RWPE2 (cell line): ENCODE measurements at regions not wholly inside any gene's neighbourhood (a gene's known extent, or its start where the extent isn't known, plus 50 kb on each side); places are given as distances from the start of the nearest gene placed in this dataset.
A peak's percentile ranks its signal among the peaks of the same experiment; 100 is the strongest.

ENCODE experiments used
- ATAC-seq: fragments of 200-7000 bp; cut with Tn5 transposase; 3 replicates; pipeline ENCODE4 v1.9.1; 2021; ENCODE audit warnings: low read depth
- DNase-seq: peaks from one replicate; pipeline ENCODE4 v3.0.0-alpha.2; 2020; ENCODE audit warnings: low spot score
- H3K27ac ChIP-seq: fragments of 450-650 bp; 2 replicates; pipeline ENCODE4 v1.5.1; 2017; ENCODE audit warnings: mild to moderate bottlenecking; ENCODE audit not compliant: poor library complexity, severe bottlenecking
- H3K27me3 ChIP-seq: fragments of 250-450 bp; sonication (Bioruptor Pico); 2 replicates; pipeline ENCODE4 v1.5.1; 2021; ENCODE audit warnings: mild to moderate bottlenecking, moderate library complexity; ENCODE audit not compliant: insufficient read depth, poor library complexity, severe bottlenecking
- H3K36me3 ChIP-seq: fragments of 250-450 bp; sonication (Bioruptor Pico); 2 replicates; pipeline ENCODE4 v1.5.1; 2020; ENCODE audit warnings: low read depth, mild to moderate bottlenecking, moderate library complexity
- H3K4me1 ChIP-seq: fragments of 250-450 bp; sonication (Bioruptor Pico); 2 replicates; pipeline ENCODE4 v1.5.1; 2021; ENCODE audit warnings: mild to moderate bottlenecking, moderate library complexity; ENCODE audit not compliant: insufficient read depth, poor library complexity, severe bottlenecking
- H3K4me3 ChIP-seq: fragments of 250-450 bp; sonication (Bioruptor Pico); 2 replicates; pipeline ENCODE4 v1.5.1; 2021; ENCODE audit warnings: mild to moderate bottlenecking, moderate library complexity; ENCODE audit not compliant: severe bottlenecking
- H3K9me3 ChIP-seq: fragments of 250-450 bp; sonication (Bioruptor Pico); 2 replicates; pipeline ENCODE4 v1.5.1; 2021; ENCODE audit warnings: mild to moderate bottlenecking, moderate library complexity; ENCODE audit not compliant: severe bottlenecking
- CTCF ChIP-seq: fragments of 450-650 bp; IDR thresholded peaks from one replicate; pipeline ENCODE4 v1.5.1; 2017; ENCODE audit warnings: mild to moderate bottlenecking, moderate library complexity; ENCODE audit not compliant: poor library complexity, severe bottlenecking

DNA sequence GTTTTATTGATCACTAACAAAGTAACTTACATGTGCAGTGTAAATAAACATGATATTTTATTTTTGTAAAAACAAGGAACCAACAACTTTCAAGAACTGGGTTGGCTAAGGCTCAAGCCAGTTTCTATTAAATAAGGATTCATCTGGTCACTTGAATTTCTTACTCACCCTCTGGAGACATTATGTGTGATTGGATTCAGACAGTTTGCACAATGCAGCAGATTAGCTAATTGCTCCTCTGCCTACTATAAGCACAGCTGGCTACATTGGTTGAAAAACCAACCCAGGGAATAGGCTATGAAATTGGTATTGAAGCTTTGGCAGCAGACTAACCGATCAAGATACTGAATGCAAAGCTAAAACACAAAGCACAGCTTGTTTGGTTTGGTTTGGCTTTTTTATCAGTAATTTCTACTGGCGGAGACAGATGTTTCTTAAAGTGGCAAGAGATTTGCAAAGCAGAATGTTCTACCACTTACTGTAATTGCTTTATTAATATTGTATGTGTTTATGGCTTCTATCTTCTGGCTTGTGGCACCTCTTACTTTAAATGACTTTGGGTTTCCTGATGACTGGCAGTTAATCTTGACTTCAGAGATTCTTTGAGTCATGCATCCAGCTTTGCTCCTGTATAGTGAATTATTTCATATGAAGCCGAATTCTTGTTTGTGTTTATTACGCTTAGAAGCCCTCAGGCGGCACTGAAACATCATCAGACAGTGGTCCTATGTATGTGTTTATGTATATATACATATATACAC lies 231.5 kb downstream of the MPDZ start:
- Histone ChIP-seq H3K36me3 (no peaks in the 10 kb centered on the region), H3K4me1 (no peaks in the 10 kb centered on the region), H3K9me3 (no peaks in the 10 kb centered on the region), H3K4me3 (no peak overlapping the region), H3K27me3 (no peaks in the 10 kb centered on the region), H3K27ac (no peak overlapping the region)
- ATAC-seq (no peak), DNase-seq (no peak)
- TF ChIP-seq CTCF: no peak

- Histone ChIP-seq H3K4me1 (peaks cover 8% of the 10 kb centered on the region), H3K4me3 (no peak overlapping the region), H3K27me3 (no peaks in the 10 kb centered on the region), H3K9me3 (no peaks in the 10 kb centered on the region), H3K36me3 (no peaks in the 10 kb centered on the region), H3K27ac (no peak overlapping the region)
- ATAC-seq (no peak), DNase-seq (no peak)
- TF ChIP-seq CTCF: no peak
Observed at GRCh38 chr9:13049223-13049622, 230.3 kb downstream of the MPDZ start.

GRCh38 chr9:13053504-13053903 lies 226.0 kb downstream of the MPDZ start:
- Histone ChIP-seq H3K4me1 (peaks cover 9% of the 10 kb centered on the region), H3K9me3 (no peaks in the 10 kb centered on the region), H3K36me3 (no peaks in the 10 kb centered on the region), H3K27ac (no peak overlapping the region), H3K27me3 (no peaks in the 10 kb centered on the region), H3K4me3 (no peak overlapping the region)
- ATAC-seq (peak; percentile 44; the same call in 2 of the 3 replicates), DNase-seq (no peak)
- no peak for TF ChIP-seq CTCF

- H3K4me1 ChIP-seq: peaks cover 9% of the 10 kb centered on the region
- H3K4me3 ChIP-seq: no peak overlapping the region
- no peak overlapping the region for H3K27ac ChIP-seq
- H3K36me3 ChIP-seq: no peaks in the 10 kb centered on the region
- TF ChIP-seq CTCF: no peak
- H3K9me3 ChIP-seq: no peaks in the 10 kb centered on the region
- no peaks in the 10 kb centered on the region for H3K27me3 ChIP-seq
- no peak for DNase-seq
- no peak for ATAC-seq
Observed at GRCh38 chr9:13054389-13054788, 225.1 kb downstream of the MPDZ start.
